ENCODE measurements at regions not wholly inside any gene's neighbourhood (a gene's known extent, or its start where the extent isn't known, plus 50 kb on each side); places are given as distances from the start of the nearest gene placed in this dataset.

GRCh38 chr10:94150541-94151184 lies 156.9 kb downstream of the PLCE1 start:
- Mint-ChIP-seq H3K4me3 (no peak overlapping the region), H3K27ac (no peak overlapping the region), H3K4me1 (no peaks in the 10 kb centered on the region), H3K36me3 (no peaks in the 10 kb centered on the region), H3K27me3 (ENCODE audit: low read depth in 3 of 3) (peaks cover 0 to 6% (median 3%) of the 10 kb centered on the region in 3 donors), H3K9me3 (peaks cover 2 to 13% (median 9%) of the 10 kb centered on the region in 7 donors)
- H3K4me3 ChIP-seq (replicated peaks in 1 of 3; ENCODE audit: low read depth in 2 of 3, low read length in 3 of 3), result no peak overlapping the region
- no peak for TF ChIP-seq CTCF (IDR thresholded peaks at IDR 0.05)
- H3K4me1 ChIP-seq (ENCODE audit: control insufficient read depth in 1 of 2, insufficient read depth in 2 of 2, low read length in 2 of 2), result no peaks in the 10 kb centered on the region
- no peak overlapping the region for H2AFZ ChIP-seq (ENCODE audit: insufficient read depth, low read depth, low read length, poor library complexity, severe bottlenecking)
- no peak for DNase-seq
- H3K79me2 ChIP-seq (ENCODE audit: insufficient read depth, low read length), result no peaks in the 10 kb centered on the region
- H3K9me3 ChIP-seq (replicated peaks in 1 of 2; ENCODE audit: control insufficient read depth in 1 of 2, insufficient read depth in 1 of 2, low read length in 2 of 2), result peaks cover 0 to under 1% of the 10 kb centered on the region in 2 donors
- no peak overlapping the region for H3K27ac ChIP-seq (ENCODE audit: low read depth in 1 of 2, low read length in 2 of 2)
- H3K27me3 ChIP-seq (ENCODE audit: control insufficient read depth in 2 of 2, insufficient read depth in 2 of 2, low read length in 2 of 2), result no peaks in the 10 kb centered on the region
- no peak overlapping the region for H3K4me2 ChIP-seq (replicated peaks; ENCODE audit: extremely low read depth, low read length, poor library complexity, severe bottlenecking)
- H3K9ac ChIP-seq (ENCODE audit: insufficient read depth, low read length, poor library complexity, severe bottlenecking), result no peak overlapping the region
- no peaks in the 10 kb centered on the region for H3K36me3 ChIP-seq (replicated peaks in 1 of 2; ENCODE audit: control insufficient read depth in 1 of 2, insufficient read depth in 2 of 2, low read length in 2 of 2)
- WGBS (ENCODE audit: insufficient coverage), result 80% methylated on average over 1 of the region's 1 CpG
- H4K20me1 ChIP-seq (ENCODE audit: insufficient read depth, low read length), result no peaks in the 10 kb centered on the region
- intact Hi-C loops (cut with micrococcal nuclease), result no loop called here

DNA sequence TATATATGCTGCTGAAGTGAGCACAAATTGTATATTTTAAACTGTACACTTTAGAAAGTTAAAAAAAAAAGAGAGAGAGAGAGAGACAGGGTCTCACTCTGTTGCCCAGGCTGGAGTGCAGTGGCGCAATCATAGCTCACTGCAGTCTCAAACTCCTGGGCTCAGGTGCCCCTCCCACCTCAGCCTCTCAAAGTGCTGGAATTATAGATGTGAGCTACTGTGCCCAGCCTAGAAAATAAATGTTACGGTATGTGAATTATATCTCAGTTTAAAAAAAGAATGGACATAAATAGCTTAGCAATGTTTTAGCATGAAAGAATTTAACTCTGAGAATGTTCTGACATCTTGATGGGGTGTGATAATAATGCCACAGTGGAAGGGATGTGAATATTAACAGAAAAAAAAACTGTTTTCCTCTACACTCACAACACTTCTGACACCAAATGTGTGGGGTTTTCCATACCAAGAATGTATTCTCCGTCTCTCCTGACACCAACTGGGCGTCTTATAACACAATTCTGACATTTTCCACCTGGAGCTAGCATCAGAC lies 162.1 kb downstream of the PLCE1 start:
- H3K27me3 Mint-ChIP-seq (ENCODE audit: low read depth in 3 of 3), result peaks cover 0 to 3% (median 0%) of the 10 kb centered on the region in 3 donors
- H3K36me3 Mint-ChIP-seq, result no peaks in the 10 kb centered on the region
- no peaks in the 10 kb centered on the region for H3K36me3 ChIP-seq (replicated peaks in 1 of 2; ENCODE audit: control insufficient read depth in 1 of 2, insufficient read depth in 2 of 2, low read length in 2 of 2)

More for the DNA sequence above, 162.1 kb downstream of the PLCE1 start:
- Histone ChIP-seq H4K20me1 (ENCODE audit: insufficient read depth, low read length) (no peaks in the 10 kb centered on the region), H3K9ac (ENCODE audit: insufficient read depth, low read length, poor library complexity, severe bottlenecking) (no peak overlapping the region), H3K79me2 (ENCODE audit: insufficient read depth, low read length) (no peaks in the 10 kb centered on the region), H2AFZ (ENCODE audit: insufficient read depth, low read depth, low read length, poor library complexity, severe bottlenecking) (no peak overlapping the region), H3K4me3 (replicated peaks in 1 of 3; ENCODE audit: low read depth in 2 of 3, low read length in 3 of 3) (no peak overlapping the region), H3K27ac (ENCODE audit: low read depth in 1 of 2, low read length in 2 of 2) (no peak overlapping the region), H3K4me2 (replicated peaks; ENCODE audit: extremely low read depth, low read length, poor library complexity, severe bottlenecking) (no peak overlapping the region), H3K27me3 (ENCODE audit: control insufficient read depth in 2 of 2, insufficient read depth in 2 of 2, low read length in 2 of 2) (no peaks in the 10 kb centered on the region), H3K9me3 (replicated peaks in 1 of 2; ENCODE audit: control insufficient read depth in 1 of 2, insufficient read depth in 1 of 2, low read length in 2 of 2) (no peaks in the 10 kb centered on the region), H3K4me1 (ENCODE audit: control insufficient read depth in 1 of 2, insufficient read depth in 2 of 2, low read length in 2 of 2) (no peaks in the 10 kb centered on the region)
- no peak overlapping the region for H3K27ac Mint-ChIP-seq
- no peaks in the 10 kb centered on the region for H3K4me1 Mint-ChIP-seq
- H3K4me3 Mint-ChIP-seq, result no peak overlapping the region
- WGBS (ENCODE audit: insufficient coverage), result 100% methylated on average over 3 of the region's 4 CpGs
- DNase-seq, result no peak
- intact Hi-C loops (cut with micrococcal nuclease), result no loop called here
- TF ChIP-seq CTCF (IDR thresholded peaks at IDR 0.05), result no peak
- H3K9me3 Mint-ChIP-seq, result peaks cover 0 to 5% (median 2%) of the 10 kb centered on the region in 7 donors

Data from CD14-positive monocyte (primary cell).